ENCODE measurements at regions not wholly inside any gene's neighbourhood (a gene's known extent, or its start where the extent isn't known, plus 50 kb on each side); places are given as distances from the start of the nearest gene placed in this dataset.
"Not testable (repeated sequence)": the region's sequence is repeated elsewhere in the genome, so short reads cannot be mapped to it uniquely, and the experiment has no call there.

DNA sequence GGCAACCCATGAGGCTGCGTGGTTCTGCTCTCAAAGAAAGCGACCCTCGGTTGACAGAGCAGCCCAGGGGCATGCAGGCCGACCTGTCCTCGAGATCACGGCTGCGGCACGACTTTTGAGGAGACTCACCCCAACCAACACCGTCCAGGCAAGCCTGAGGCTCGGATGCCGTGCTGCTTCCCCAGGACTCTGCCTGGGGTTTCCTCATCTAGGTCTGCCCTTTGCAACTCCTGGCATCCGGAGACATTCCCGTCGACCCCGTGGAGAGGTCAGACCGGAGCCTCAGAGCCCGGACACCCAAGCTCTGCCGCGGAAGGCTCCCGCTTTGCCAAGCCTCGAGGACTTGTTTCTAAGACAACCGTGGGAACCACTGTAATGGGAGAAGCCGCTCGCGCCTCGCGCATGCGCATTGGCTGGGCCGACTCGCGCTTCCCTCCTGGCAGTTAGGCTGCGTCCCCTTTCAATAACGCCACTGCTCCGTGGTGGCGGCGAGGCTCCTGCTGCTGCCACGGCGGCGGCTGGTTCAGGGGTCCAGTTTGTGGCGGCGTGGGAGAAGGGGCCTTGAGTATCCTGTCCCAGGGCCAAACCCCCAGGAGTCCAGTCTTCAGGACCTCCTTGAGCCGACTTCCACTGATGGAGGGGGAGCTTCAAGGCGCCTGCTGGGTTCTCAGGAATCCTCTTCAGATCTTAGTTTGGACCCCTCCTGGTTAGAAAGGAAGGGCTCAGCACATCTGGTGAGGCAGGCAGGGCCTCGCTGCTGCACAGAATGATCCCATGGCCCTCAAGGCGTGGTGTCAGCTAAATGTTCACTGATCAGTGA lies 101.7 kb upstream of the ZNF337 start:
- TF ChIP-seq, protein P1, sequence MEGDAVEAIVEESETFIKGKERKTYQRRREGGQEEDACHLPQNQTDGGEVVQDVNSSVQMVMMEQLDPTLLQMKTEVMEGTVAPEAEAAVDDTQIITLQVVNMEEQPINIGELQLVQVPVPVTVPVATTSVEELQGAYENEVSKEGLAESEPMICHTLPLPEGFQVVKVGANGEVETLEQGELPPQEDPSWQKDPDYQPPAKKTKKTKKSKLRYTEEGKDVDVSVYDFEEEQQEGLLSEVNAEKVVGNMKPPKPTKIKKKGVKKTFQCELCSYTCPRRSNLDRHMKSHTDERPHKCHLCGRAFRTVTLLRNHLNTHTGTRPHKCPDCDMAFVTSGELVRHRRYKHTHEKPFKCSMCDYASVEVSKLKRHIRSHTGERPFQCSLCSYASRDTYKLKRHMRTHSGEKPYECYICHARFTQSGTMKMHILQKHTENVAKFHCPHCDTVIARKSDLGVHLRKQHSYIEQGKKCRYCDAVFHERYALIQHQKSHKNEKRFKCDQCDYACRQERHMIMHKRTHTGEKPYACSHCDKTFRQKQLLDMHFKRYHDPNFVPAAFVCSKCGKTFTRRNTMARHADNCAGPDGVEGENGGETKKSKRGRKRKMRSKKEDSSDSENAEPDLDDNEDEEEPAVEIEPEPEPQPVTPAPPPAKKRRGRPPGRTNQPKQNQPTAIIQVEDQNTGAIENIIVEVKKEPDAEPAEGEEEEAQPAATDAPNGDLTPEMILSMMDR (IDR thresholded peaks at IDR 0.05; ENCODE audit: low read length) = not testable (repeated sequence)
- not testable (repeated sequence) for TF ChIP-seq EZH2phosphoT487 (IDR thresholded peaks at IDR 0.05; ENCODE audit: low read length); EZH2 (optimal IDR thresholded peaks at IDR 0.05; ENCODE audit: low read depth, low read length)

Data from MM.1S (cell line).